ENCODE measurements at regions not wholly inside any gene's neighbourhood (a gene's known extent, or its start where the extent isn't known, plus 50 kb on each side); places are given as distances from the start of the nearest gene placed in this dataset.
"Not testable (repeated sequence)": the region's sequence is repeated elsewhere in the genome, so short reads cannot be mapped to it uniquely, and the experiment has no call there.

- Histone ChIP-seq H3K4me1 (ENCODE audit: control insufficient read depth in 1 of 2, insufficient read depth in 1 of 2, low read depth in 1 of 2, low read length in 1 of 2) (no peaks in the 10 kb centered on the region), H3K27me3 (no peaks in the 10 kb centered on the region), H3K4me3 (ENCODE audit: low read depth in 1 of 2, low read length in 1 of 2) (no peak overlapping the region), H3K9me3 (no peaks in the 10 kb centered on the region), H3K36me3 (peaks cover 21% of the 10 kb centered on the region), H3K27ac (no peak overlapping the region)
- no peak for TF ChIP-seq CTCF (IDR thresholded peaks at IDR 0.05)
These were observed 222.8 kb downstream of the CDH26 start for GRCh38 chr20:60180986-60181385.

- peaks cover 13% of the 10 kb centered on the region for H3K36me3 ChIP-seq
- H3K27me3 ChIP-seq = no peaks in the 10 kb centered on the region
- no peak overlapping the region for H3K27ac ChIP-seq
- H3K4me3 ChIP-seq (ENCODE audit: low read depth in 1 of 2, low read length in 1 of 2) = no peak overlapping the region
- H3K9me3 ChIP-seq = no peaks in the 10 kb centered on the region
- no peak for TF ChIP-seq CTCF (IDR thresholded peaks at IDR 0.05)
- H3K4me1 ChIP-seq (ENCODE audit: control insufficient read depth in 1 of 2, insufficient read depth in 1 of 2, low read depth in 1 of 2, low read length in 1 of 2) = peaks cover 20 to 22% of the 10 kb centered on the region in 2 experiments
These were observed 228.2 kb downstream of the CDH26 start for GRCh38 chr20:60186412-60186811.

GRCh38 chr20:60187683-60188082 lies 229.5 kb downstream of the CDH26 start:
- H3K9me3 ChIP-seq = no peaks in the 10 kb centered on the region
- H3K4me1 ChIP-seq (ENCODE audit: control insufficient read depth in 1 of 2, insufficient read depth in 1 of 2, low read depth in 1 of 2, low read length in 1 of 2) = peaks cover 25 to 27% of the 10 kb centered on the region in 2 experiments
- peaks cover 10% of the 10 kb centered on the region for H3K36me3 ChIP-seq
- no peaks in the 10 kb centered on the region for H3K27me3 ChIP-seq
- no peak for TF ChIP-seq CTCF (IDR thresholded peaks at IDR 0.05)
- no peak overlapping the region for H3K4me3 ChIP-seq (ENCODE audit: low read depth in 1 of 2, low read length in 1 of 2)
- no peak overlapping the region for H3K27ac ChIP-seq

GRCh38 chr20:60191014-60191413 lies 232.8 kb downstream of the CDH26 start:
- no peak for TF ChIP-seq CTCF (IDR thresholded peaks at IDR 0.05)
- Histone ChIP-seq H3K4me1 (ENCODE audit: control insufficient read depth in 1 of 2, insufficient read depth in 1 of 2, low read depth in 1 of 2, low read length in 1 of 2) (peaks cover 25 to 27% of the 10 kb centered on the region in 2 experiments), H3K4me3 (ENCODE audit: low read depth in 1 of 2, low read length in 1 of 2) (no peak overlapping the region), H3K27ac (peak overlapping the region; percentile 70), H3K9me3 (no peaks in the 10 kb centered on the region), H3K36me3 (peaks cover 20% of the 10 kb centered on the region), H3K27me3 (no peaks in the 10 kb centered on the region)

GRCh38 chr20:60192326-60192725 lies 234.1 kb downstream of the CDH26 start:
- no peak overlapping the region for H3K4me3 ChIP-seq (ENCODE audit: low read depth in 1 of 2, low read length in 1 of 2)

GRCh38 chr20:60199132-60199531 lies 240.9 kb downstream of the CDH26 start:
- not testable (repeated sequence) for H3K4me1 ChIP-seq (ENCODE audit: control insufficient read depth in 1 of 2, insufficient read depth in 1 of 2, low read depth in 1 of 2, low read length in 1 of 2); H3K4me3 ChIP-seq (ENCODE audit: low read depth in 1 of 2, low read length in 1 of 2); H3K9me3 ChIP-seq; H3K27me3 ChIP-seq; H3K27ac ChIP-seq
- peaks cover 16% of the 10 kb centered on the region for H3K36me3 ChIP-seq

More at GRCh38 chr20:60192326-60192725, 234.1 kb downstream of the CDH26 start:
- Histone ChIP-seq H3K27ac (no peak overlapping the region), H3K9me3 (no peaks in the 10 kb centered on the region), H3K4me1 (ENCODE audit: control insufficient read depth in 1 of 2, insufficient read depth in 1 of 2, low read depth in 1 of 2, low read length in 1 of 2) (peaks cover 25 to 27% of the 10 kb centered on the region in 2 experiments), H3K27me3 (no peaks in the 10 kb centered on the region), H3K36me3 (peaks cover 20% of the 10 kb centered on the region)
- TF ChIP-seq CTCF (IDR thresholded peaks at IDR 0.05) = no peak
